ENCODE measurements at regions not wholly inside any gene's neighbourhood (a gene's known extent, or its start where the extent isn't known, plus 50 kb on each side); places are given as distances from the start of the nearest gene placed in this dataset.

GRCh38 chr6:3663081-3663480 is 88.4 kb downstream of the PXDC1 start:
- TF ChIP-seq EZH2 (IDR thresholded peaks at IDR 0.05; ENCODE audit: insufficient read depth, poor library complexity, severe bottlenecking), result no peak
- no peak for TF ChIP-seq EZH2phosphoT487 (IDR thresholded peaks at IDR 0.05; ENCODE audit: insufficient read depth, low read depth)

Data from GM23248 (cell line).